Right atrium auricular region (tissue), 2 donors: ENCODE measurements at regions not wholly inside any gene's neighbourhood (a gene's known extent, or its start where the extent isn't known, plus 50 kb on each side); places are given as distances from the start of the nearest gene placed in this dataset.

Source experiments
- DNase-seq: peaks from one replicate; pipeline ENCODE4 v3.0.0-alpha.2; 2019; ENCODE audit warnings: low spot score
- H3K27ac ChIP-seq, 2 donors: fragments of 200-600 bp; sonication (generic); 1 replicate in 1 of 2; 2 replicates in 1 of 2; pipeline ENCODE4 v1.5.1; 2016 to 2019
- H3K27me3 ChIP-seq, 2 donors: fragments of 200-600 bp; sonication (generic); one replicate each; pipeline versions ENCODE4 v1.5.1 to v1.6.0; 2017 to 2019
- H3K36me3 ChIP-seq: fragments of 200-600 bp; sonication (generic); one replicate; pipeline ENCODE4 v1.5.1; 2016
- H3K4me1 ChIP-seq, 2 donors: fragments of 200-600 bp; sonication (generic); one replicate each; pipeline versions ENCODE4 v1.5.1 to v1.6.0; 2017 to 2019
- H3K4me3 ChIP-seq, 2 donors: fragments of 200-600 bp; sonication (generic); 1 replicate in 1 of 2; 2 replicates in 1 of 2; pipeline ENCODE4 v1.5.1; 2017 to 2019; ENCODE audit warnings: mild to moderate bottlenecking in 1 of 2, moderate library complexity in 1 of 2
- H3K9me3 ChIP-seq, 2 donors: fragments of 200-600 bp; sonication (generic); one replicate each; pipeline ENCODE4 v1.5.1; 2019
- TF ChIP-seq, protein P1 (sequence below), 2 donors: fragments of 200-600 bp; sonication (generic); IDR thresholded peaks; one replicate each; pipeline ENCODE4 v1.5.1; 2019; ENCODE audit warnings: antibody characterized with exemption in 2 of 2

DNA sequence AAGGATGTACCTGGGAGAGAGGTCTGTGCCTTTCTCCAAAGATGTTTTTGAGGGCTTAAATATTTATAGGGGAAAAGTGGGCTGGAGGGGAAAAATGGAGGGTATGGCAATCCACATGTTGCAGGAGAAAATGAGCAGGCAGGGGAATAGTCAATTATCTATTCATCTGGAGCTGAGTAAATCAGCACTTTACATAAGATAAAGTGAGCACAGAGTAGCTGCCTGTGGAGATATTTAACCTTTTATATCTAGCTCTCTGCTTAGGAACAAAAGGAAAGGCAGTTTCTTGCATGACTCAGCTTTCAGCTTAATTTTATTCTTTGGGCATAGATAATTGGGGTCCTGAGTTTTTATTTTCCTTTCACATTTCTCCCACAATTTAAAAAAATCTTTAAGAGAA is 93.6 kb upstream of the NPY2R start:
- H3K36me3 ChIP-seq = no peaks in the 10 kb centered on the region
- no peaks in the 10 kb centered on the region for H3K27me3 ChIP-seq
- H3K9me3 ChIP-seq = no peaks in the 10 kb centered on the region
- DNase-seq = no peak
- H3K4me3 ChIP-seq = no peak overlapping the region
- H3K27ac ChIP-seq = no peak overlapping the region
- no peaks in the 10 kb centered on the region for H3K4me1 ChIP-seq
- TF ChIP-seq, protein P1, sequence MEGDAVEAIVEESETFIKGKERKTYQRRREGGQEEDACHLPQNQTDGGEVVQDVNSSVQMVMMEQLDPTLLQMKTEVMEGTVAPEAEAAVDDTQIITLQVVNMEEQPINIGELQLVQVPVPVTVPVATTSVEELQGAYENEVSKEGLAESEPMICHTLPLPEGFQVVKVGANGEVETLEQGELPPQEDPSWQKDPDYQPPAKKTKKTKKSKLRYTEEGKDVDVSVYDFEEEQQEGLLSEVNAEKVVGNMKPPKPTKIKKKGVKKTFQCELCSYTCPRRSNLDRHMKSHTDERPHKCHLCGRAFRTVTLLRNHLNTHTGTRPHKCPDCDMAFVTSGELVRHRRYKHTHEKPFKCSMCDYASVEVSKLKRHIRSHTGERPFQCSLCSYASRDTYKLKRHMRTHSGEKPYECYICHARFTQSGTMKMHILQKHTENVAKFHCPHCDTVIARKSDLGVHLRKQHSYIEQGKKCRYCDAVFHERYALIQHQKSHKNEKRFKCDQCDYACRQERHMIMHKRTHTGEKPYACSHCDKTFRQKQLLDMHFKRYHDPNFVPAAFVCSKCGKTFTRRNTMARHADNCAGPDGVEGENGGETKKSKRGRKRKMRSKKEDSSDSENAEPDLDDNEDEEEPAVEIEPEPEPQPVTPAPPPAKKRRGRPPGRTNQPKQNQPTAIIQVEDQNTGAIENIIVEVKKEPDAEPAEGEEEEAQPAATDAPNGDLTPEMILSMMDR (IDR thresholded peaks at IDR 0.05) = no peak

DNA sequence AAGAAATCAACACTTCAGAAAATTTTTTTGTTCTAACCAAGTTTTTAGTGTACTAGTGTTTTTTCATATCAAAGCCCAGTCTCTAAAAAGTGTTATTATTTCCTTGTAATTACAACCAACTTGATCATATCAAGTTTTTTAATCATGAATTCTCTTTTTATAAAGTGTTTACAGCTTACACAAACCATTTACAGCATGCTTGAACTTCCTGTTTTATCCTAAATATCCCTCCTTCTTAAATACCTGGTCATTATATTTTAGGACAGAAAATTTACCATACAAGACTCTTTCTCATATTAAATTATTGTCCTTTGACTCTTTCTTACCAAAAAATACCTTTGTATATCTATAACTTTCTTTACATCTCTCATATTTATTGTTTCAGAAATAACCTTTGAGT is 89.4 kb upstream of the NPY2R start:
- Histone ChIP-seq H3K4me3 (no peak overlapping the region), H3K4me1 (no peaks in the 10 kb centered on the region), H3K27ac (no peak overlapping the region), H3K9me3 (no peaks in the 10 kb centered on the region), H3K27me3 (no peaks in the 10 kb centered on the region), H3K36me3 (no peaks in the 10 kb centered on the region)
- no peak for DNase-seq
- TF ChIP-seq, protein P1 (IDR thresholded peaks at IDR 0.05) = no peak

DNA sequence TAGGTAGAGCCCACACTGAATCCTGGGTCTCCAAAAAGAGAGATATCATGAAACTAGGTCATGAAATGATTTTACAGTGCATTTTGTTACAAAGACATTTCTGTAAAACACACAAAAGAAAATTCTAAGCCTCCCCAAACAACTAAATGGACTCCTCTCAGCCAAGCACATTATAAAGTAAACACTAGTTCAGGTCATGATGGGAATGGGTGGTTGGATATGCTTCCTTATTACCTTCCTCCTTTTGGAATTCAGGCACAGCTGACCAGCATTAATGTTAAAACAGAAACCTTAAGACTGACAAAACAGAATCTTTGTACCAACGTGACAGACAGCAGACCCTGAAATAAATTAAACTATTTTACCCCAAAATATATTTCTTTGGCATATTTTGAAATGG is 87.9 kb upstream of the NPY2R start:
- Histone ChIP-seq H3K27ac (no peak overlapping the region), H3K27me3 (no peaks in the 10 kb centered on the region), H3K4me3 (no peak overlapping the region), H3K9me3 (no peaks in the 10 kb centered on the region), H3K36me3 (no peaks in the 10 kb centered on the region), H3K4me1 (no peaks in the 10 kb centered on the region)
- DNase-seq = no peak
- TF ChIP-seq, protein P1 (IDR thresholded peaks at IDR 0.05) = no peak

DNA sequence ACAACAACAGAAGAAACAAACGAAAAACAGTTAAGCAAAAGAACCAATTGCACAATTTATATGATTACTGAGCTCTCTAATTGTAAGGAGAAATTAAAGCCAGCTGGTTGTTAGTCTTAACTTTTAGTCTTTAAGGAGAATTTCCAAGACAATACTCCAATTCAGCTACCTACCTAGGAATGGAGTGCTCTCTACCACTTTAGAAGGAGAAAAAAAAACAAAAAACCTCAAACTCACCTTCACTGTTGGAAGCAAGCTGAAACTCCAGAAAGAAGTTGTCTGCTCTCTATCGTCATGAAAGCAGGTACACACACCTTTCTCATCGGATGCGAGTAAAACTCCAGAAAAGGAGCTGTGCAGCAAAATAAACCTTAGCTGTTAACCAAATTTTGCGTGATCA is 86.1 kb upstream of the NPY2R start:
- Histone ChIP-seq H3K27me3 (no peaks in the 10 kb centered on the region), H3K36me3 (no peaks in the 10 kb centered on the region), H3K27ac (no peak overlapping the region), H3K9me3 (no peaks in the 10 kb centered on the region), H3K4me1 (no peaks in the 10 kb centered on the region), H3K4me3 (no peak overlapping the region)
- no peak for DNase-seq
- TF ChIP-seq, protein P1 (IDR thresholded peaks at IDR 0.05) = no peak

DNA sequence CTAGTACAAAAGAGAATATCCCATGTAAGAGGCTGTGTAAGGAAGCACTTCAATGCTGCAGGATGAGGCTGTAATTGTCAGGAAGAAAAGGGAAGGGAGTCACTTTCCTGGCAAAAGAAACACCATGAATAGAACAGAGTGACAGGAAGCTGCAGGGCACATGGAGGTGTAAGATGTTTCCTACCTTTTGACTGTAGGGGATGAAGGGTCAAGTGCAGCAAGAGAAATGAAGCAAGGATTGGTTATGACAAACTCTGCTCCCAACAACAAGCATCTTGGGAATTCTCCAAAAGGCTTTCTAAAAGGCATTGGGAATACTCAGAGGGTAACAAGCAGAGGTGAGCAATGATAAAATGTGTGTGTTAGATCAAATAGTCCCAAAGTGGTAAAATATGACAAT is 74.3 kb upstream of the NPY2R start:
- no peaks in the 10 kb centered on the region for H3K4me1 ChIP-seq
- H3K4me3 ChIP-seq = no peak overlapping the region
- H3K27ac ChIP-seq = no peak overlapping the region
- no peaks in the 10 kb centered on the region for H3K9me3 ChIP-seq
- TF ChIP-seq, protein P1 (IDR thresholded peaks at IDR 0.05) = no peak
- no peaks in the 10 kb centered on the region for H3K27me3 ChIP-seq
- H3K36me3 ChIP-seq = no peaks in the 10 kb centered on the region
- DNase-seq = no peak

DNA sequence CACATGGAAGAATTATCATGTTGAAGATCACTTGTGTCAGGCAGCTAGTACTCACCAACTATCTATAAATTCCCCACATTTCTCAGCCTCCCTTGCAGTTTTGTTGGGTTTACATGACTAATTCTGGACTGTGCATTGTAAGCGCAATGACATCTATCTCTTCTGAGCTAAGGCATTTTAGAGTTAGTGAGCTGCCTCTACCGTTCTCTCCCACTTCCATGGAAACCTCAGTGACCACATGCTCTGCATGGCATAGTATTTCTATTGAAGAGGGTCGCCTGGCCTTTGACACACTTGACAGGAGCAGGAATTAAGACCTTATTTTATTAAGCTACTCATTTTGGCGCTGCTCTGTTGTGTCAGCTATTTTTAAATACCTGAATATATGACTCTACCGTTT is 67.5 kb upstream of the NPY2R start:
- H3K27ac ChIP-seq = no peak overlapping the region
- TF ChIP-seq, protein P1 (IDR thresholded peaks at IDR 0.05) = no peak

More for the DNA sequence above, 67.5 kb upstream of the NPY2R start:
- DNase-seq = no peak
- H3K4me1 ChIP-seq = no peaks in the 10 kb centered on the region
- H3K27me3 ChIP-seq = no peaks in the 10 kb centered on the region
- H3K9me3 ChIP-seq = no peaks in the 10 kb centered on the region
- H3K4me3 ChIP-seq = no peak overlapping the region
- no peaks in the 10 kb centered on the region for H3K36me3 ChIP-seq
